Stimulated activated CD8-positive, alpha-beta memory T cell treated with anti-CD3 and anti-CD28 coated beads, Interleukin-2, amount 100 ng/mL, for 48 hours (primary cell): ENCODE measurements at regions not wholly inside any gene's neighbourhood (a gene's known extent, or its start where the extent isn't known, plus 50 kb on each side); places are given as distances from the start of the nearest gene placed in this dataset.

Source experiments
- DNase-seq, 2 donors: peaks; one replicate each; pipeline ENCODE4 v3.0.0-alpha.2; 2020; ENCODE audit warnings: low read depth in 2 of 2

GRCh38 chr4:187181054-187181453 is 457.4 kb upstream of the FAT1 start:
- DNase-seq: no peak

- DNase-seq: no peak
Measured at GRCh38 chr4:187183346-187183745, 459.7 kb upstream of the FAT1 start.

- DNase-seq: no peak
Measured at GRCh38 chr4:187183826-187184225, 460.2 kb upstream of the FAT1 start.

GRCh38 chr4:187184508-187184907 is 460.9 kb upstream of the FAT1 start:
- no peak for DNase-seq

- no peak for DNase-seq
Measured at GRCh38 chr4:187188118-187188517, 464.5 kb upstream of the FAT1 start.

- no peak for DNase-seq
Measured at GRCh38 chr4:187188741-187189140, 465.1 kb upstream of the FAT1 start.

GRCh38 chr4:187190390-187190789 is 466.7 kb upstream of the FAT1 start:
- DNase-seq: no peak

- DNase-seq: no peak
Measured at GRCh38 chr4:187191676-187192075, 468.0 kb upstream of the FAT1 start.

- DNase-seq: no peak
Measured at GRCh38 chr4:187192266-187192665, 468.6 kb upstream of the FAT1 start.

- no peak for DNase-seq
Measured at GRCh38 chr4:187193141-187193540, 469.5 kb upstream of the FAT1 start.

- DNase-seq: no peak
Measured at GRCh38 chr4:187204389-187204918, 480.8 kb upstream of the FAT1 start.

- DNase-seq: no peak
Measured at GRCh38 chr4:187207931-187208330, 484.3 kb upstream of the FAT1 start.

GRCh38 chr4:187208651-187209050 is 485.0 kb upstream of the FAT1 start:
- no peak for DNase-seq

- DNase-seq: no peak
Measured at GRCh38 chr4:187209921-187210613, 486.4 kb upstream of the FAT1 start.

- no peak for DNase-seq
Measured at GRCh38 chr4:187212446-187213080, 488.9 kb upstream of the FAT1 start.

- no peak for DNase-seq
Measured at GRCh38 chr4:187215438-187215837, 491.8 kb upstream of the FAT1 start.

- no peak for DNase-seq
Measured at GRCh38 chr4:187218705-187219245, 495.1 kb upstream of the FAT1 start.

- DNase-seq: no peak
Measured at GRCh38 chr4:187224560-187224959, 500.9 kb upstream of the FAT1 start.

- no peak for DNase-seq
Measured at GRCh38 chr4:187227907-187228704, 504.4 kb upstream of the FAT1 start.

- no peak for DNase-seq
Measured at GRCh38 chr4:187232196-187232595, 508.5 kb upstream of the FAT1 start.

- DNase-seq: no peak
Measured at GRCh38 chr4:187232796-187233195, 509.1 kb upstream of the FAT1 start.

GRCh38 chr4:187235456-187236170 is 512.0 kb upstream of the FAT1 start:
- no peak for DNase-seq
